Testis (tissue), 2 donors: ENCODE measurements at regions not wholly inside any gene's neighbourhood (a gene's known extent, or its start where the extent isn't known, plus 50 kb on each side); places are given as distances from the start of the nearest gene placed in this dataset.
"Not testable (repeated sequence)": the region's sequence is repeated elsewhere in the genome, so short reads cannot be mapped to it uniquely, and the experiment has no call there.

Source experiments
- DNase-seq: peaks from one replicate; pipeline ENCODE4 v3.0.0-alpha.2; 2019
- H3K27ac ChIP-seq, 2 donors: fragments of 200-600 bp; sonication (generic); one replicate each; pipeline ENCODE4 v1.5.1; 2019
- H3K27me3 ChIP-seq: fragments of 200-600 bp; sonication (generic); one replicate; pipeline ENCODE4 v1.5.1; 2019
- H3K36me3 ChIP-seq: fragments of 200-600 bp; sonication (generic); one replicate; pipeline ENCODE4 v1.5.1; 2017; ENCODE audit warnings: low read depth; ENCODE audit errors: missing control alignments
- H3K4me1 ChIP-seq: fragments of 200-600 bp; sonication (generic); one replicate; pipeline ENCODE4 v1.5.1; 2019
- H3K4me3 ChIP-seq, 2 donors: fragments of 200-600 bp; sonication (generic); one replicate each; pipeline ENCODE4 v1.5.1; 2017 to 2019
- H3K9me3 ChIP-seq: fragments of 200-600 bp; sonication (generic); one replicate; pipeline ENCODE4 v1.5.1; 2017
- POLR2A ChIP-seq: fragments of 450-650 bp; IDR thresholded peaks from one replicate; pipeline ENCODE4 v1.6.1; 2017; ENCODE audit warnings: antibody characterized with exemption, mild to moderate bottlenecking, moderate library complexity
- WGBS, 2 donors: methylation state at CpG; one replicate each; pipeline ENCODE4 v1.1.5; 2018; 5-methylcytosine and 5-hydroxymethylcytosine counted together
- intact Hi-C: fragments of 100-400 bp; cut with DNase I; formaldehyde crosslinking; loops from one replicate; pipeline ENCODE4 v1.15.1; 2023; ENCODE audit warnings: low total_unique reads
- TF ChIP-seq, protein P1 (sequence below), 3 experiments: fragments of 450-650 bp in 2 of 3; fragments of 200-600 bp in 1 of 3; sonication (generic) in 1 of 3; IDR thresholded peaks; one replicate each; pipeline ENCODE4 v1.5.1; 2016 to 2019; ENCODE audit warnings: antibody characterized with exemption in 3 of 3, mild to moderate bottlenecking in 2 of 3, moderate library complexity in 1 of 3

DNA sequence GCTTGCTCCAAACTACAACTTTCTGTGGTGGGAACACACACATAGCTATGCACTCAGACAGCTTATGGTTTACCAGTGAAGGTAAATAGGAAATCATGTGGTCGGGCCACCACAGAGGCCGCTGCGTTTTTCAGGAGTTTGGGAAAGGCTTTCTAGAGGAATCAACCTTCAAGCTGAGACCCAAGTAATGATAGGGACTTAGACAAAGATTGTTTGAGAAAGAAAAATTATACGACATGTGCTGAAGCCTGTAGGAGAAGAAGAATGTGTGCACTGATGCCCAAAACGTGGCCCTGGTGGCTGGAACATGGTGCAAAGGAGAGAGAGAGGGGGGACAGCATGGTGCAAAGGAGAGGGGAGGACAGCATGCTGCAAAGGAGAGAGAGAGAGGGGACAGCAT lies 61.2 kb upstream of the VIPR2 start:
- intact Hi-C loops = no loop called here
- H3K4me1 ChIP-seq = no peaks in the 10 kb centered on the region
- no peak for DNase-seq
- H3K36me3 ChIP-seq = no peaks in the 10 kb centered on the region
- H3K9me3 ChIP-seq = no peaks in the 10 kb centered on the region
- TF ChIP-seq POLR2A = no peak
- H3K4me3 ChIP-seq = no peak overlapping the region
- no peak overlapping the region for H3K27ac ChIP-seq
- H3K27me3 ChIP-seq = no peaks in the 10 kb centered on the region
- 82 to 85% methylated on average over 5 of the region's 5 CpGs for WGBS, 2 donors

DNA sequence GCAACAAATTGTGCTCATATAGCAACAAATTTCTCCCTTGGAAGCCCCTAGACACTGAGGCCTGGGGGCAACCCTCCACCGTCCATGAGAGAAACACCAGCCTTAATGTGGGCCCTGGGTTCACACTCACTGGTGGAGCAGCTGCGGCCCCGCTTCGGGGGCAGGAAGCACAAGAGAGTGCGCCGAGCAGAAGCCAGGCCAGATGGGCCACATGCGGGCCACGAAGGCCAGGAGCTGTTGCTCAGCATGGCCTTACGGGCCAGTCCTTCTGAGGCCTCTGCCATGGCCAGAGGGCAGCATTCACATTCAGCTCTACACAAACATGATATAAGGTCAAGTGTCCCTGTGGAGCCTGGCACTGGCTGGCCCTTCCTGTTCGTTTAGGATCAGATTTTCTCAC lies 60.0 kb upstream of the VIPR2 start:
- Histone ChIP-seq H3K4me3 (no peak overlapping the region), H3K27ac (no peak overlapping the region), H3K36me3 (no peaks in the 10 kb centered on the region), H3K4me1 (no peaks in the 10 kb centered on the region), H3K9me3 (no peaks in the 10 kb centered on the region), H3K27me3 (no peaks in the 10 kb centered on the region)
- 83 to 93% methylated on average over 2 to 10 of the region's 10 CpGs for WGBS, 2 donors
- no peak for DNase-seq
- no peak for TF ChIP-seq POLR2A
- TF ChIP-seq, protein P1, sequence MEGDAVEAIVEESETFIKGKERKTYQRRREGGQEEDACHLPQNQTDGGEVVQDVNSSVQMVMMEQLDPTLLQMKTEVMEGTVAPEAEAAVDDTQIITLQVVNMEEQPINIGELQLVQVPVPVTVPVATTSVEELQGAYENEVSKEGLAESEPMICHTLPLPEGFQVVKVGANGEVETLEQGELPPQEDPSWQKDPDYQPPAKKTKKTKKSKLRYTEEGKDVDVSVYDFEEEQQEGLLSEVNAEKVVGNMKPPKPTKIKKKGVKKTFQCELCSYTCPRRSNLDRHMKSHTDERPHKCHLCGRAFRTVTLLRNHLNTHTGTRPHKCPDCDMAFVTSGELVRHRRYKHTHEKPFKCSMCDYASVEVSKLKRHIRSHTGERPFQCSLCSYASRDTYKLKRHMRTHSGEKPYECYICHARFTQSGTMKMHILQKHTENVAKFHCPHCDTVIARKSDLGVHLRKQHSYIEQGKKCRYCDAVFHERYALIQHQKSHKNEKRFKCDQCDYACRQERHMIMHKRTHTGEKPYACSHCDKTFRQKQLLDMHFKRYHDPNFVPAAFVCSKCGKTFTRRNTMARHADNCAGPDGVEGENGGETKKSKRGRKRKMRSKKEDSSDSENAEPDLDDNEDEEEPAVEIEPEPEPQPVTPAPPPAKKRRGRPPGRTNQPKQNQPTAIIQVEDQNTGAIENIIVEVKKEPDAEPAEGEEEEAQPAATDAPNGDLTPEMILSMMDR (IDR thresholded peaks at IDR 0.05) = no peak
- intact Hi-C loops = no loop called here

DNA sequence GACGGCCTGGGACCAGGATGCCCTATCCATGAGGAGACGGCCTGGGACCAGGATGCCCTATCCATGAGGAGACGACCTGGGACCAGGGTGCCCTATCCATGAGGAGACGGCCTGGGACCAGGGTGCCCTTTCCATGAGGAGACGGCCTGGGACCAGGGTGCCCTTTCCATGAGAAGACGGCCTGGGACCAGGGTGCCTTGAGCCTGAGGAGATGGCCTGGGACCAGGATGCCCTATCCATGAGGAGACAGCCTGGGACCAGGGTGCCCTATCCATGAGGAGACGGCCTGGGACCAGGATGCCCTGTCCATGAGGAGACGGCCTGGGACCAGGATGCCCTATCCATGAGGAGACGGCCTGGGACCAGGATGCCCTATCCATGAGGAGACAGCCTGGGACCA lies 58.6 kb upstream of the VIPR2 start:
- H3K27ac ChIP-seq, intact Hi-C loops, H3K4me1 ChIP-seq, H3K9me3 ChIP-seq, H3K27me3 ChIP-seq, H3K36me3 ChIP-seq, DNase-seq, H3K4me3 ChIP-seq: not testable (repeated sequence)
- 87% methylated on average over 7 to 9 of the region's 9 CpGs for WGBS, 2 donors

DNA sequence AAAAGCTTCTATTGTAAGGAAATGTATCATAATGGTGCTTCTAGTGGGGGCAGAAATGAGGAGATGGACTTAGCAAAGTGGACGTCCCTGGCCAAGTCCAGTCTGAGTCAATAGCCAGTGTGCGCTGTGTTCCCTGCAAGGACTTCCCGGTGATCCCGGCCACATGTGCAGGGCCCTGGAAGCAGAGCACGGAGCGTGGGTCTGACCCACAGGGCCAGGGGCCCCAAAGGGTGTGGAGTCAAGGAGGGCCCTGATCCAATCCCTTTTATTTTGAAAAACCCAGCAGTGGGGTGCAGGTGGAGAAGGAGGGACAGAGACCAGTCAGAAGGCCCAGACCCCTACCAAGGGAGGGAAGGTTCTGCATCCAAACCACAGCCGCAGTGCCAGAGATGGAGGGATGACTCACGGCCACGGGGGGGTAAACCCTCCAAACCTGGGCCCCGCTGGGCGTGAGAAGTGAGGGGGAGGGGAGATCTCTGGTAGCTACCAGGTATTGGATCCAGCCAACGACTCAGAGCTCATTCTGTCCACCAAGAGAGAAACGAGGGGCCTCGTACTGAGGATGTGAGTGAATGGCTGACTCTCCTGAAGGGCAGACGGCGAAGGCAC lies 57.2 kb upstream of the VIPR2 start:
- 87 to 93% methylated on average over 13 to 16 of the region's 16 CpGs for WGBS, 2 donors
- no peak for TF ChIP-seq POLR2A
- TF ChIP-seq, protein P1 (IDR thresholded peaks at IDR 0.05) = no peak
- H3K36me3 ChIP-seq = no peaks in the 10 kb centered on the region
- DNase-seq = no peak
- no peak overlapping the region for H3K27ac ChIP-seq
- no peaks in the 10 kb centered on the region for H3K9me3 ChIP-seq
- no peak overlapping the region for H3K4me3 ChIP-seq
- no peaks in the 10 kb centered on the region for H3K4me1 ChIP-seq
- H3K27me3 ChIP-seq = no peaks in the 10 kb centered on the region
- intact Hi-C loops = no loop called here

DNA sequence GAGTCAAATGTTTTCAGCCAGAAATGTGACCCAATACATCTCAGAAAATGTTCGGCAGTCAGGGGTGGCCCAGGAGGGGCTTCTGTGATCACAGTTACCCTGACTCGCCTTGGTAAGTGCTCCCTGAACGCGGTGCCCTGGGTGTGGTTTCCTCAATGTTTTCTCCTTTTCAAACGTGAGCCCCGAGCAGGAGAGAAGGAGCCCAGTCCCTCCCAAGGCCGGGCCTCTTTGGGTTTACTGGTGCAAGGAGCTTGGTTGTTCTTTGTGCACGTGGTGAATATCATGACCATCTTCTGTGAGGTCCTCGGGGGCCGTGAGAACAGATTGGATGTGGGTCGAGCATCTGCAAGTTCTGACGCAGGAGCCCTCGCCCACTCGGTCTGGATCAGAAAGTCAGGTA lies 55.8 kb upstream of the VIPR2 start:
- Histone ChIP-seq H3K36me3 (no peaks in the 10 kb centered on the region), H3K9me3 (no peaks in the 10 kb centered on the region), H3K4me1 (no peaks in the 10 kb centered on the region), H3K27ac (no peak overlapping the region), H3K4me3 (no peak overlapping the region), H3K27me3 (no peaks in the 10 kb centered on the region)
- intact Hi-C loops = no loop called here
- TF ChIP-seq POLR2A = no peak
- TF ChIP-seq, protein P1 (IDR thresholded peaks at IDR 0.05) = no peak
- 76 to 84% methylated on average over 14 of the region's 14 CpGs for WGBS, 2 donors
- no peak for DNase-seq

DNA sequence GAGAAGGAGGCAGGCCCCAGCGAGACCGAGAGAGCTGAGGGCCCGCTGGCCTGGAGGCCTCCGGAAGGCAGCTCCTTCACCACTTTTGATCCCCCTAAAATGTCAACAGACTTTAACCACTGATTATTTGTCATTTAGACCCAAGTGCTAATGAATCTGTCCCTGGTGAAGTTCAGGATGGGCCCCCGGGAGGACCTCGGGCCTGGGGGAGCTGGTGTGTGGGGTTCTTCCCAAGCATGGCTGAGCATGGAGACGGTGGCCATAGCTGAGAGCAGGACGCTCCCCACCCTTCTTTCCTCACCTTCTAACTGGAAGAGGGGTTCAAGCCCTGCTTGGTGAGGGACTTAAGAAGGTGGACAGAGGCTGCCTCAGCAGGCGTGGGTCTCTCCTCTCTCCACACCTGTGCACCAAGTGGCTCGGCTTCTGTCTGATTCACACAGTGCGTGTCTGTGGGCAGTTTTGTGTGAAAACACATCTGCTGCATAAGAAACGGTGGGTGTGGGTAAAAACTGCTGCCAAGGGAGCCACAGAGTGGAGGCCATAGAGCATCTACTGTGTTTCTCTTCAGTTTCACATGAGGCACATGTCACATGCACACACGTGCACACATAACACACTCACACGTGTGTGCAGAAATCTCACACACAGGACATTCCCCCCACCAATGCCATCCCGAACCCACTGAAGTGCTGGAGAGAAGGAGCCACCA lies 53.5 kb upstream of the VIPR2 start:
- no peak for DNase-seq
- H3K27me3 ChIP-seq = no peaks in the 10 kb centered on the region
- 84 to 90% methylated on average over 15 of the region's 15 CpGs for WGBS, 2 donors
- no peaks in the 10 kb centered on the region for H3K4me1 ChIP-seq
- no peaks in the 10 kb centered on the region for H3K36me3 ChIP-seq
- H3K9me3 ChIP-seq = no peaks in the 10 kb centered on the region
- intact Hi-C loops = no loop called here
- H3K4me3 ChIP-seq = no peak overlapping the region
- no peak overlapping the region for H3K27ac ChIP-seq
- TF ChIP-seq, protein P1 (IDR thresholded peaks at IDR 0.05) = no peak
- no peak for TF ChIP-seq POLR2A
